Testis (tissue), 2 donors: ENCODE measurements at regions not wholly inside any gene's neighbourhood (a gene's known extent, or its start where the extent isn't known, plus 50 kb on each side); places are given as distances from the start of the nearest gene placed in this dataset.
A peak's percentile ranks its signal among the peaks of the same experiment; 100 is the strongest.
"Not testable (repeated sequence)": the region's sequence is repeated elsewhere in the genome, so short reads cannot be mapped to it uniquely, and the experiment has no call there.

Experiments
- DNase-seq: peaks from one replicate; pipeline ENCODE4 v3.0.0-alpha.2; 2019
- H3K27ac ChIP-seq, 2 donors: fragments of 200-600 bp; sonication (generic); one replicate each; pipeline ENCODE4 v1.5.1; 2019
- H3K27me3 ChIP-seq: fragments of 200-600 bp; sonication (generic); one replicate; pipeline ENCODE4 v1.5.1; 2019
- H3K36me3 ChIP-seq: fragments of 200-600 bp; sonication (generic); one replicate; pipeline ENCODE4 v1.5.1; 2017; ENCODE audit warnings: low read depth; ENCODE audit errors: missing control alignments
- H3K4me1 ChIP-seq: fragments of 200-600 bp; sonication (generic); one replicate; pipeline ENCODE4 v1.5.1; 2019
- H3K4me3 ChIP-seq, 2 donors: fragments of 200-600 bp; sonication (generic); one replicate each; pipeline ENCODE4 v1.5.1; 2017 to 2019
- H3K9me3 ChIP-seq: fragments of 200-600 bp; sonication (generic); one replicate; pipeline ENCODE4 v1.5.1; 2017
- CTCF ChIP-seq, 3 experiments: fragments of 450-650 bp in 2 of 3; fragments of 200-600 bp in 1 of 3; sonication (generic) in 1 of 3; IDR thresholded peaks; one replicate each; pipeline ENCODE4 v1.5.1; 2016 to 2019; ENCODE audit warnings: antibody characterized with exemption in 3 of 3, mild to moderate bottlenecking in 2 of 3, moderate library complexity in 1 of 3
- POLR2A ChIP-seq: fragments of 450-650 bp; IDR thresholded peaks from one replicate; pipeline ENCODE4 v1.6.1; 2017; ENCODE audit warnings: antibody characterized with exemption, mild to moderate bottlenecking, moderate library complexity
- WGBS, 2 donors: methylation state at CpG; one replicate each; pipeline ENCODE4 v1.1.5; 2018; 5-methylcytosine and 5-hydroxymethylcytosine counted together
- intact Hi-C: fragments of 100-400 bp; cut with DNase I; formaldehyde crosslinking; loops from one replicate; pipeline ENCODE4 v1.15.1; 2023; ENCODE audit warnings: low total_unique reads

- DNase-seq, result no peak
- no peaks in the 10 kb centered on the region for H3K9me3 ChIP-seq
- H3K27ac ChIP-seq, result no peak overlapping the region
- intact Hi-C loops, result no loop called here
- no peaks in the 10 kb centered on the region for H3K36me3 ChIP-seq
- no peaks in the 10 kb centered on the region for H3K27me3 ChIP-seq
- TF ChIP-seq CTCF (IDR thresholded peaks at IDR 0.05) (no peak), POLR2A (no peak)
- no peak overlapping the region for H3K4me3 ChIP-seq
- 56 to 79% methylated on average over 1 of the region's 1 CpG for WGBS, 2 donors
- no peaks in the 10 kb centered on the region for H3K4me1 ChIP-seq
These were observed 66.2 kb downstream of the SC5D start for GRCh38 chr11:121358760-121359159.

- intact Hi-C loops, result no loop called here
- no peaks in the 10 kb centered on the region for H3K9me3 ChIP-seq
- H3K36me3 ChIP-seq, result no peaks in the 10 kb centered on the region
- DNase-seq, result no peak
- H3K27ac ChIP-seq, result no peak overlapping the region
- no peak overlapping the region for H3K4me3 ChIP-seq
- TF ChIP-seq CTCF (IDR thresholded peaks at IDR 0.05) (no peak), POLR2A (no peak)
- H3K4me1 ChIP-seq, result no peaks in the 10 kb centered on the region
- H3K27me3 ChIP-seq, result no peaks in the 10 kb centered on the region
These were observed 67.0 kb downstream of the SC5D start for GRCh38 chr11:121359591-121359990.

- DNase-seq, intact Hi-C loops, H3K9me3 ChIP-seq, H3K27me3 ChIP-seq, H3K4me3 ChIP-seq, H3K36me3 ChIP-seq, H3K27ac ChIP-seq: not testable (repeated sequence)
- peaks cover 12% of the 10 kb centered on the region for H3K4me1 ChIP-seq
- WGBS, 2 donors, result 51 to 82% methylated on average over 16 to 41 of the region's 41 CpGs
These were observed 70.4 kb downstream of the SC5D start for GRCh38 chr11:121362955-121363354.

GRCh38 chr11:121365304-121365703, 72.7 kb downstream of the SC5D start:
- Histone ChIP-seq H3K4me1 (peaks cover 29% of the 10 kb centered on the region), H3K4me3 (no peak overlapping the region), H3K27ac (no peak overlapping the region), H3K9me3 (no peaks in the 10 kb centered on the region), H3K36me3 (no peaks in the 10 kb centered on the region), H3K27me3 (no peaks in the 10 kb centered on the region)
- no peak for DNase-seq
- TF ChIP-seq CTCF (IDR thresholded peaks at IDR 0.05) (no peak), POLR2A (no peak)
- WGBS, 2 donors, result 87 to 97% methylated on average over 4 of the region's 4 CpGs
- intact Hi-C loops, result no loop called here

- intact Hi-C loops, result no loop called here
- WGBS, 2 donors, result 84 to 92% methylated on average over 5 of the region's 5 CpGs
- peaks cover 29% of the 10 kb centered on the region for H3K4me1 ChIP-seq
These were observed 73.5 kb downstream of the SC5D start for GRCh38 chr11:121366038-121366437.

More at GRCh38 chr11:121366038-121366437, 73.5 kb downstream of the SC5D start:
- H3K9me3 ChIP-seq, result no peaks in the 10 kb centered on the region
- H3K27me3 ChIP-seq, result no peaks in the 10 kb centered on the region
- no peak for DNase-seq
- peak overlapping the region in 1 of 2 donors; percentile 72 for H3K27ac ChIP-seq
- TF ChIP-seq CTCF (IDR thresholded peaks at IDR 0.05) (no peak), POLR2A (no peak)
- no peak overlapping the region for H3K4me3 ChIP-seq
- H3K36me3 ChIP-seq, result no peaks in the 10 kb centered on the region
